A549 (cell line): ENCODE measurements at regions not wholly inside any gene's neighbourhood (a gene's known extent, or its start where the extent isn't known, plus 50 kb on each side); places are given as distances from the start of the nearest gene placed in this dataset.

Experiments used
- HOXA7 ChIP-seq: fragments of 250-450 bp; sonication (Bioruptor Pico); IDR thresholded peaks from 2 replicates; pipeline ENCODE4 v1.5.0; 2020; ENCODE audit warnings: mild to moderate bottlenecking, moderate library complexity
- JUN ChIP-seq, 2 experiments: fragments of >200 bp; sonication (Bioruptor Twin); formaldehyde crosslinking; IDR thresholded peaks; 2 replicates in 1 of 2; 3 replicates in 1 of 2; pipeline ENCODE4 v1.6.1; 2016 to 2017
- MAFK ChIP-seq: fragments of 450-650 bp; IDR thresholded peaks from 2 replicates; pipeline ENCODE4 v1.6.1; 2014; ENCODE audit not compliant: partially characterized antibody
- POLR2A ChIP-seq: IDR thresholded peaks from 2 replicates; pipeline ENCODE4 v1.6.1; 2012; ENCODE audit warnings: mild to moderate bottlenecking, low read length
- TF ChIP-seq, protein P1 (sequence below): fragments of >200 bp; sonication (Bioruptor Twin); formaldehyde crosslinking; IDR thresholded peaks from 3 replicates; pipeline ENCODE4 v1.5.1; 2016
- TF ChIP-seq, protein P2 (sequence below): fragments of 450-650 bp; IDR thresholded peaks from 2 replicates; pipeline ENCODE4 v1.6.1; 2014; ENCODE audit warnings: antibody characterized with exemption

DNA sequence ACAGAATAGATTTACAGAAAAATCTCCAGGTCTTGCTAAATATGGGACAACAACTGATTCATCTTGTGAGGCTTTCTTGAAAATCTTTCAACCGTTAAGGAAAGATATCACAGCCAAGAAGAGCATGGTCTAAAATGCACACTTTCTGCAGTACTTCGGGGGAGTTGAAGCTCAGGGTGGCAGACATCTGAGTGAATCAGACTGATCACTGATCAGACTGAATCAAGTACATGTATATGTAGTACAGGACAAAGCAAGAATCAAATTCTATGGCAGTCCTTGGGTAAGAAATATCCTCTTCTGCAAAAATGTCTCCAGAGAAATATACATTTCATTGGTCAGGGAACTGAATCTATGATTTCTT, 212.4 kb upstream of the SPAG17 start:
- TF ChIP-seq JUN (IDR thresholded peaks at IDR 0.05): no peak
- no peak for TF ChIP-seq POLR2A
- no peak for TF ChIP-seq HOXA7 (CRISPR knock-in tag)
- TF ChIP-seq, protein P1, sequence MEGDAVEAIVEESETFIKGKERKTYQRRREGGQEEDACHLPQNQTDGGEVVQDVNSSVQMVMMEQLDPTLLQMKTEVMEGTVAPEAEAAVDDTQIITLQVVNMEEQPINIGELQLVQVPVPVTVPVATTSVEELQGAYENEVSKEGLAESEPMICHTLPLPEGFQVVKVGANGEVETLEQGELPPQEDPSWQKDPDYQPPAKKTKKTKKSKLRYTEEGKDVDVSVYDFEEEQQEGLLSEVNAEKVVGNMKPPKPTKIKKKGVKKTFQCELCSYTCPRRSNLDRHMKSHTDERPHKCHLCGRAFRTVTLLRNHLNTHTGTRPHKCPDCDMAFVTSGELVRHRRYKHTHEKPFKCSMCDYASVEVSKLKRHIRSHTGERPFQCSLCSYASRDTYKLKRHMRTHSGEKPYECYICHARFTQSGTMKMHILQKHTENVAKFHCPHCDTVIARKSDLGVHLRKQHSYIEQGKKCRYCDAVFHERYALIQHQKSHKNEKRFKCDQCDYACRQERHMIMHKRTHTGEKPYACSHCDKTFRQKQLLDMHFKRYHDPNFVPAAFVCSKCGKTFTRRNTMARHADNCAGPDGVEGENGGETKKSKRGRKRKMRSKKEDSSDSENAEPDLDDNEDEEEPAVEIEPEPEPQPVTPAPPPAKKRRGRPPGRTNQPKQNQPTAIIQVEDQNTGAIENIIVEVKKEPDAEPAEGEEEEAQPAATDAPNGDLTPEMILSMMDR: no peak
- no peak for TF ChIP-seq MAFK
- TF ChIP-seq, protein P2, sequence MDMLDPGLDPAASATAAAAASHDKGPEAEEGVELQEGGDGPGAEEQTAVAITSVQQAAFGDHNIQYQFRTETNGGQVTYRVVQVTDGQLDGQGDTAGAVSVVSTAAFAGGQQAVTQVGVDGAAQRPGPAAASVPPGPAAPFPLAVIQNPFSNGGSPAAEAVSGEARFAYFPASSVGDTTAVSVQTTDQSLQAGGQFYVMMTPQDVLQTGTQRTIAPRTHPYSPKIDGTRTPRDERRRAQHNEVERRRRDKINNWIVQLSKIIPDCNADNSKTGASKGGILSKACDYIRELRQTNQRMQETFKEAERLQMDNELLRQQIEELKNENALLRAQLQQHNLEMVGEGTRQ: no peak
